H1 (cell line): ENCODE measurements at regions not wholly inside any gene's neighbourhood (a gene's known extent, or its start where the extent isn't known, plus 50 kb on each side); places are given as distances from the start of the nearest gene placed in this dataset.

Experiments
- CTCF ChIA-PET: fragments of 300-600 bp; sonication (Branson Sonifier 250); formaldehyde crosslinking; loops from one replicate; lab custom pipeline; 2021; ENCODE audit not compliant: partially characterized antibody; lab: Charles Lee
- POLR2A ChIA-PET: fragments of 300-600 bp; sonication (Branson Sonifier 250); formaldehyde crosslinking; loops from one replicate; lab custom pipeline; 2021; ENCODE audit warnings: inconsistent platforms; ENCODE audit not compliant: partially characterized antibody; lab: Charles Lee
- DNase-seq, 2 experiments: peaks; one replicate each; pipeline versions ENCODE4 v3.0.0 to v3.0.0-alpha.2; 2010 to 2022; ENCODE audit warnings: low spot score in 2 of 2, low read depth in 1 of 2, mixed read lengths in 1 of 2
- FAIRE-seq: peaks from 2 replicates; lab custom pipeline; 2011; peaks lifted over from hg19 to GRCh38; lab: Jason Lieb, UNC
- H2AFZ ChIP-seq: 2 replicates; pipeline ENCODE4 v1.8.1; 2012; ENCODE audit warnings: low read length, inconsistent platforms
- H2AK5ac ChIP-seq: 2 replicates; pipeline ENCODE4 v1.6.1; 2013; ENCODE audit warnings: low read depth, low read length
- H2BK120ac ChIP-seq: replicated peaks from 2 replicates; pipeline ENCODE3; 2013; ENCODE audit warnings: low read depth, low read length, inconsistent platforms
- H2BK12ac ChIP-seq: 2 replicates; pipeline ENCODE4 v1.6.1; 2013; ENCODE audit warnings: low read depth, low read length
- H2BK15ac ChIP-seq: 2 replicates; pipeline ENCODE4 v1.6.1; 2013; ENCODE audit warnings: low read length
- H2BK20ac ChIP-seq: 2 replicates; pipeline ENCODE4 v1.6.1; 2013; ENCODE audit warnings: low read length
- H2BK5ac ChIP-seq: 2 replicates; pipeline ENCODE4 v1.6.1; 2013; ENCODE audit warnings: low read depth, low read length
- H3K14ac ChIP-seq: 2 replicates; pipeline ENCODE4 v1.6.1; 2013; ENCODE audit warnings: inconsistent platforms; ENCODE audit not compliant: insufficient read length
- H3K18ac ChIP-seq: 2 replicates; pipeline ENCODE4 v1.6.1; 2013; ENCODE audit warnings: low read length; ENCODE audit errors: extremely low read depth
- H3K23ac ChIP-seq: 2 replicates; pipeline ENCODE4 v1.6.1; 2013; ENCODE audit warnings: inconsistent platforms; ENCODE audit not compliant: insufficient read length
- H3K23me2 ChIP-seq: 2 replicates; pipeline ENCODE4 v1.6.1; 2013; ENCODE audit warnings: low read depth, low read length
- H3K27ac ChIP-seq: 2 replicates; pipeline ENCODE4 v1.6.1; 2011; ENCODE audit warnings: low read depth, low read length, inconsistent platforms
- H3K27me3 ChIP-seq, 4 experiments: replicated peaks in 1 of 4; 1 replicate in 1 of 4; 2 replicates in 3 of 4; pipeline versions ENCODE4 v1.6.1 to v1.8.1; 2011 to 2013; ENCODE audit warnings: low read length in 3 of 4, mild to moderate bottlenecking in 3 of 4, inconsistent platforms in 2 of 4, mixed read lengths in 2 of 4, moderate library complexity in 1 of 4; ENCODE audit not compliant: control insufficient read depth in 3 of 4, insufficient read depth in 3 of 4; ENCODE audit errors: extremely low read depth in 1 of 4
- H3K36me3 ChIP-seq, 4 experiments: 2 replicates each; pipeline versions ENCODE4 v1.6.1 to v1.8.1; 2011 to 2013; ENCODE audit warnings: mild to moderate bottlenecking in 4 of 4, low read length in 3 of 4, moderate library complexity in 2 of 4, control low read depth in 1 of 4, inconsistent platforms in 1 of 4; ENCODE audit not compliant: insufficient read depth in 4 of 4, control insufficient read depth in 2 of 4
- H3K4ac ChIP-seq: replicated peaks from 2 replicates; pipeline ENCODE3; 2013; ENCODE audit warnings: low read length, low read depth, mixed read lengths, inconsistent platforms; ENCODE audit not compliant: insufficient read length
- H3K4me1 ChIP-seq, 4 experiments: replicated peaks in 1 of 4; 1 replicate in 1 of 4; 2 replicates in 3 of 4; pipeline versions ENCODE4 v1.6.1 to v1.8.1; 2011 to 2013; ENCODE audit warnings: low read length in 3 of 4, inconsistent platforms in 2 of 4, mixed read lengths in 1 of 4; ENCODE audit not compliant: insufficient read depth in 4 of 4, control insufficient read depth in 3 of 4
- H3K4me2 ChIP-seq, 2 experiments: 2 replicates each; pipeline versions ENCODE4 v1.6.1 to v1.8.1; 2011 to 2013; ENCODE audit warnings: low read depth in 2 of 2, low read length in 2 of 2, control low read depth in 1 of 2, inconsistent platforms in 1 of 2, mild to moderate bottlenecking in 1 of 2; ENCODE audit not compliant: insufficient read depth in 1 of 2
- H3K4me3 ChIP-seq, 4 experiments: fragments of 200-600, 300-600 bp in 1 of 4; sonication (generic), shearing (Covaris generic), sonication (Bioruptor Twin) in 1 of 4; 2 replicates each; pipeline versions ENCODE4 v1.5.1 to v1.8.1; 2011 to 2016; ENCODE audit warnings: low read length in 4 of 4, low read depth in 3 of 4, control low read depth in 2 of 4, inconsistent platforms in 2 of 4, mild to moderate bottlenecking in 2 of 4, mixed read lengths in 1 of 4, moderate library complexity in 1 of 4; ENCODE audit not compliant: insufficient read depth in 2 of 4; ENCODE audit errors: extremely low read depth in 1 of 4
- H3K56ac ChIP-seq: replicated peaks from 2 replicates; pipeline ENCODE3; 2013; ENCODE audit warnings: low read depth, mild to moderate bottlenecking, mixed read lengths, low read length, inconsistent platforms; ENCODE audit not compliant: insufficient read length
- H3K79me1 ChIP-seq: 2 replicates; pipeline ENCODE4 v1.6.1; 2013; ENCODE audit warnings: low read depth, low read length, control low read depth
- H3K79me2 ChIP-seq, 2 experiments: 2 replicates each; pipeline versions ENCODE4 v1.6.1 to v1.8.1; 2012 to 2013; ENCODE audit warnings: low read length in 2 of 2, mild to moderate bottlenecking in 2 of 2, inconsistent platforms in 1 of 2; ENCODE audit not compliant: insufficient read depth in 2 of 2, control insufficient read depth in 1 of 2
- H3K9ac ChIP-seq, 4 experiments: replicated peaks in 1 of 4; 1 replicate in 1 of 4; 2 replicates in 3 of 4; pipeline versions ENCODE4 v1.6.1 to v1.8.1; 2011 to 2013; ENCODE audit warnings: low read depth in 3 of 4, low read length in 3 of 4, control low read depth in 2 of 4, mild to moderate bottlenecking in 2 of 4, moderate library complexity in 2 of 4, inconsistent platforms in 1 of 4; ENCODE audit errors: extremely low read depth in 1 of 4
- H3K9me3 ChIP-seq, 2 experiments: 2 replicates each; pipeline versions ENCODE4 v1.6.1 to v1.8.1; 2012 to 2013; ENCODE audit warnings: mild to moderate bottlenecking in 2 of 2, moderate library complexity in 2 of 2, control low read depth in 1 of 2, inconsistent platforms in 1 of 2, low read depth in 1 of 2, low read length in 1 of 2, mixed read lengths in 1 of 2; ENCODE audit not compliant: insufficient read depth in 2 of 2
- H4K20me1 ChIP-seq, 2 experiments: replicated peaks in 1 of 2; 2 replicates each; pipeline versions ENCODE3 to v1.8.1; 2011 to 2013; ENCODE audit warnings: inconsistent platforms in 2 of 2, low read length in 2 of 2, mild to moderate bottlenecking in 1 of 2; ENCODE audit not compliant: insufficient read depth in 2 of 2, control insufficient read depth in 1 of 2
- H4K5ac ChIP-seq: 2 replicates; pipeline ENCODE4 v1.6.1; 2013; ENCODE audit warnings: low read length, low read depth, mixed read lengths, inconsistent platforms; ENCODE audit not compliant: insufficient read length
- H4K8ac ChIP-seq: 2 replicates; pipeline ENCODE4 v1.8.0; 2013; ENCODE audit warnings: mild to moderate bottlenecking, moderate library complexity, low read length, inconsistent platforms; ENCODE audit not compliant: insufficient read depth; ENCODE audit errors: extremely low read depth
- H4K91ac ChIP-seq: replicated peaks from 2 replicates; pipeline ENCODE3; 2013; ENCODE audit warnings: low read length, mixed read lengths, inconsistent platforms; ENCODE audit not compliant: insufficient read length
- POLR2AphosphoS5 ChIP-seq: IDR thresholded peaks from 2 replicates; pipeline ENCODE4 v1.6.1; 2011; ENCODE audit warnings: low read depth, low read length
- SP2 ChIP-seq: IDR thresholded peaks from 2 replicates; pipeline ENCODE4 v1.6.1; 2012; ENCODE audit warnings: mild to moderate bottlenecking, low read length, inconsistent platforms
- TCF12 ChIP-seq: IDR thresholded peaks from 2 replicates; pipeline ENCODE4 v1.6.1; 2011; ENCODE audit warnings: low read depth, mild to moderate bottlenecking, low read length
- TEAD4 ChIP-seq: IDR thresholded peaks from 2 replicates; pipeline ENCODE4 v1.6.1; 2012; ENCODE audit warnings: low read depth, low read length, inconsistent platforms, mixed read lengths
- WGBS, 2 experiments: shearing (Covaris generic) in 1 of 2; methylation state at CpG; one replicate each; pipeline versions ENCODE4 v1.1.6 to v1.1.7; 2013 to 2015; ENCODE audit warnings: low lambda C conversion rate in 2 of 2, mixed read lengths in 2 of 2, inconsistent platforms in 1 of 2, low coverage in 1 of 2, missing lambda C conversion rate in 1 of 2; ENCODE audit not compliant: insufficient replicate concordance in 2 of 2, insufficient coverage in 1 of 2, insufficient read length in 1 of 2; ENCODE audit errors: extremely low coverage in 1 of 2, missing lambda C conversion rate in 1 of 2; 5-methylcytosine and 5-hydroxymethylcytosine counted together
- TF ChIP-seq, protein P1 (sequence below): IDR thresholded peaks from 2 replicates; pipeline ENCODE4 v1.6.1; 2012; ENCODE audit warnings: inconsistent platforms

DNA sequence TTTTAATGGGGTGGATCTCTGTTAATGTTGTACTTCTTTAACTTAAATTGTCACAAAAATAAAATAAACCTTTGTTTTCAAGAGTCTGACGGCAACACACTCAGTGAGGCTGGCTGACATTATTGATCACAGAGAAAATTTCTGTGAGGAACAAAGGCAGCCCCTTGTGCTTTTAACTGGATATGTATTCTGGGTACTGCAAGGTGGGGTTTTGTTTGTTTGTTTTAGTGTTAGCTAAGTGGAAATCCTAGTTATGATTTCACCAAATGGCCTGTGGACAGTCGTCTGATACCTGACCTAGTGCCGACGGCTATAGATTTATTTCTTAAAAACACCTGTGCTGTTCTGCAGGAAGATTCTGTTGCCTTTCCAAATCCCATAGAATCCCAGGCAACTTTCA lies 1329.5 kb upstream of the ZEB2 start:
- Histone ChIP-seq H3K4ac (no peak overlapping the region), H4K8ac (no peak overlapping the region), H2BK12ac (no peak overlapping the region), H3K27me3 (no peaks in the 10 kb centered on the region), H2BK5ac (no peak overlapping the region), H2BK15ac (no peak overlapping the region), H3K9ac (no peak overlapping the region), H3K23me2 (no peaks in the 10 kb centered on the region), H4K5ac (no peak overlapping the region), H2AK5ac (no peak overlapping the region), H3K14ac (no peak overlapping the region), H3K4me3 (no peak overlapping the region), H4K91ac (no peak overlapping the region), H4K20me1 (no peaks in the 10 kb centered on the region), H2BK20ac (no peak overlapping the region), H3K79me1 (no peaks in the 10 kb centered on the region), H2BK120ac (no peak overlapping the region), H3K4me2 (no peak overlapping the region), H2AFZ (no peak overlapping the region), H3K56ac (no peak overlapping the region), H3K18ac (no peak overlapping the region), H3K36me3 (no peaks in the 10 kb centered on the region), H3K4me1 (no peaks in the 10 kb centered on the region), H3K23ac (no peak overlapping the region), H3K79me2 (no peaks in the 10 kb centered on the region), H3K9me3 (no peaks in the 10 kb centered on the region; a peak in 1 of 4 replicates), H3K27ac (no peak overlapping the region)
- FAIRE-seq (no peak), DNase-seq (no peak)
- ChIA-PET POLR2A (no interaction called here), CTCF (no interaction called here)
- WGBS, 2 experiments, result 92% methylated on average over 4 of the region's 4 CpGs; no CpG with 5 or more reads in 1 of the 2 experiments
- TF ChIP-seq TEAD4 (no peak), TCF12 (no peak), SP2 (no peak), POLR2AphosphoS5 (no peak)
- TF ChIP-seq, protein P1, sequence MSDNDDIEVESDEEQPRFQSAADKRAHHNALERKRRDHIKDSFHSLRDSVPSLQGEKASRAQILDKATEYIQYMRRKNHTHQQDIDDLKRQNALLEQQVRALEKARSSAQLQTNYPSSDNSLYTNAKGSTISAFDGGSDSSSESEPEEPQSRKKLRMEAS, result no peak
